ENCODE measurements at regions not wholly inside any gene's neighbourhood (a gene's known extent, or its start where the extent isn't known, plus 50 kb on each side); places are given as distances from the start of the nearest gene placed in this dataset.
"Not testable (repeated sequence)": the region's sequence is repeated elsewhere in the genome, so short reads cannot be mapped to it uniquely, and the experiment has no call there.

DNA sequence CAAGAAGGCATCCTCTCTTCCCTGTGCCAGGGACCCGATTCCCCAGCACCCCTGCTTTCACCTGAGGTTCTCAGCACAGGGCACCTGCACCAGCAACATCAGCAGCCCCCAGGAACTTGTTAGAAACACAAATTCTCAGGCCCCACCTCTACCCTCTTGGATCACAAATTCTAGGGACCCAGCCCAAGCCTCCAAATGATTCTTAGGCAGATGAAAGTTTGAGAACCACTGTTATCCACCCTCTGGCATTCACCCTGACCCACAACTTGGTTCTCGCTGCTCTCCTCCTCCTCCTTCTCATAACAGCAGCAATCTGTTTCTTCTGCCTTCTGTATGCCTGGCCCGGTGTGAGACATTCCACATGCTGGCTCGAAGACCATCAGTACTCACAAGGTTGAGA lies 60.3 kb upstream of the HIVEP3 start:
- DNase-seq = no peak

DNA sequence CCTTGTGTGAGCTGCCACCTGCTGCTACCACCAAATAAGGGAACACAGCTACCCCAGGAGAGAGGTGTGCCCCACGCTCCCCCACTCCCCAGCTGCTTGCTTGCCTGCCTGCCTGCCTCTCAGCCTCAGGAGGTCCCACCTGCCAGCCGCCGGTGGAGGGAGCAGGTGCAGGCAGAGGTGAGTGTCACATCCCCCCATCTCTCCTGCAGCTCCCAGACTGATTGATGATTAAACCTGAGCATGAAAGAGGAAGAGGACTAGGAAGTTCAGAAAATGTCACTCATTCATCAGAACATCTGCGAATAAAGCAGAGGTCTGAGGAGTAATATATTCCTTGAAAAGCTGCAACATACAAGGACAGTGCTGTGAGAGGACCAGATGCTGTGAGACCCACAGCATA lies 58.6 kb upstream of the HIVEP3 start:
- no peak for DNase-seq

- no peak for DNase-seq
Observed at GRCh38 chr1:41976671-41977070, 57.9 kb upstream of the HIVEP3 start.

DNA sequence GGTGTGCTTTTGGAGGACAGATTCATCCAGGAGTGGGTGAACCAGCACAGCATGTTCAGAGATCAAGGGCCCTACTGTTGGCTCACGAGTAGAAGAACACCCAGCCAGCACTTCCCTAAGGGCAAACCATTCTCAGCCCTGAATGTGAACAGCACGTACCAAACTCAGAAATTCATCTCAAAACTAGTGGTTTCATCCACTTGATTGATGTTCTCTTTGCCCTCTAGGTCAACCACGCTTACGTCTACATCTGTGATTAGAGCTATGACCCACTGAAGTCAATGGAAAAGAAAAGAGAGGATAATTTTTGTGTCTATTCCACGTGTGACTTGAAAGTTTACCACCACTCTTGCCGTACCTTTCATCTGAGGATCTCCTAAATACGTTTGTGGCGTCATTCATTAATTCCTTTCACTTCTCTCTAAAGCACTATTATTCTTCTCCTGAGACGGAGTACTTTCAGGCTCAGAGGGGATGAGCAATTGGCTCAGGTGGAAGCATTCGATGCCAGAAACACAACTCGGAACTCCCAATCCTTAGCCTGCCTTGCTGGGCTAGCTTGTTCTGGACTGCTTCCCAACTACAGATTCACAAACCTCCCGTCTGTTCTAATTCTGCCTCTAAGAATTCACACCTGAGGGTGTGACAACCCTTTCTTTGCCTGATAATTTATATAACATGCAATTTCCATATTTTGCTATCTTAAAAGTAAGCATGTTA lies 57.3 kb upstream of the HIVEP3 start:
- no peak for DNase-seq

- DNase-seq = no peak
Observed at GRCh38 chr1:41975121-41975520, 56.4 kb upstream of the HIVEP3 start.

DNA sequence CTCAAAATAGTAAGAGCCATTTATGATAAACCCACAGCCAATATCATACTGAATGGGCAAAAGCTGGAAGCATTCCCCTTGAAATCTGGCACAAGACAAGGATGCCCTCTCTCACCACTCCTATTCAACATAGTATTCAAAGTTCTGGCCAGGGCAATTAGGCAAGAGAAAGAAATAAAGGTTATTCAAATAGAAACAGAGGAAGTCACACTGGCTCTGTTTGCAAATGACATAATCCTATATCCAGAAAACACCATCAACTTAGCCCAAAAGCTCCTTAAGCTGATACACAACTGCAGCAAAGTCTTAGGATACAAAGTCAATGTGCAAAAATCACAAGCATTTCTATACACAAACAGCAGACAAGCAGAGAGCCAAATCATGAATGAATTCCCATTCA lies 49.8 kb upstream of the HIVEP3 start:
- DNase-seq = not testable (repeated sequence)
